Uterus (tissue), 2 donors: ENCODE measurements at regions not wholly inside any gene's neighbourhood (a gene's known extent, or its start where the extent isn't known, plus 50 kb on each side); places are given as distances from the start of the nearest gene placed in this dataset.

Experiments
- POLR2A ChIP-seq, 2 donors: fragments of 450-650 bp; IDR thresholded peaks; one replicate each; pipeline ENCODE4 v1.6.1; 2016; ENCODE audit warnings: antibody characterized with exemption in 2 of 2, mild to moderate bottlenecking in 1 of 2, moderate library complexity in 1 of 2
- TF ChIP-seq, protein P1 (sequence below), 4 experiments: fragments of 200-600 bp in 2 of 4; fragments of 450-650 bp in 2 of 4; sonication (generic) in 2 of 4; IDR thresholded peaks; one replicate each; pipeline ENCODE4 v1.5.1; 2016 to 2019; ENCODE audit warnings: antibody characterized with exemption in 4 of 4, mild to moderate bottlenecking in 2 of 4, moderate library complexity in 1 of 4

DNA sequence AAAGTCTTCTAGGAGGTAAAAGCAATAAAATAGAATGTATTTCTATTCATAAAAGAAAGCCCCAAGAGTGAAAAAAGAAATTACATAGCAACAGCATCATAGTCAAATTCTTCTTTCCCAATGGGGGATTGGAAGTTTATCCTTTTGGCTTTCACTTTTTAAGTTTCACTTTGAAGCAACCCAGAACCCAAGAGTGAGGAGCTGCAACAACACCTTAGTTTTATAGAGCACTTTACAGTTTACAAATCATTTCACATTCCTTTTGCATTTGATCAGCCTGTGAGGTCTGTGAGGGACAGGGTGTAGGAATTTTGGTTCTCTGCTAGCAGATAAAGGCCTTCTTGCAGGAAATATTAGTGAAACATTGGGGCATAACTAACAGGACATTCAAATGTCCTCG is 112.0 kb upstream of the NDP start:
- TF ChIP-seq, protein P1, sequence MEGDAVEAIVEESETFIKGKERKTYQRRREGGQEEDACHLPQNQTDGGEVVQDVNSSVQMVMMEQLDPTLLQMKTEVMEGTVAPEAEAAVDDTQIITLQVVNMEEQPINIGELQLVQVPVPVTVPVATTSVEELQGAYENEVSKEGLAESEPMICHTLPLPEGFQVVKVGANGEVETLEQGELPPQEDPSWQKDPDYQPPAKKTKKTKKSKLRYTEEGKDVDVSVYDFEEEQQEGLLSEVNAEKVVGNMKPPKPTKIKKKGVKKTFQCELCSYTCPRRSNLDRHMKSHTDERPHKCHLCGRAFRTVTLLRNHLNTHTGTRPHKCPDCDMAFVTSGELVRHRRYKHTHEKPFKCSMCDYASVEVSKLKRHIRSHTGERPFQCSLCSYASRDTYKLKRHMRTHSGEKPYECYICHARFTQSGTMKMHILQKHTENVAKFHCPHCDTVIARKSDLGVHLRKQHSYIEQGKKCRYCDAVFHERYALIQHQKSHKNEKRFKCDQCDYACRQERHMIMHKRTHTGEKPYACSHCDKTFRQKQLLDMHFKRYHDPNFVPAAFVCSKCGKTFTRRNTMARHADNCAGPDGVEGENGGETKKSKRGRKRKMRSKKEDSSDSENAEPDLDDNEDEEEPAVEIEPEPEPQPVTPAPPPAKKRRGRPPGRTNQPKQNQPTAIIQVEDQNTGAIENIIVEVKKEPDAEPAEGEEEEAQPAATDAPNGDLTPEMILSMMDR (IDR thresholded peaks at IDR 0.05) = no peak
- TF ChIP-seq POLR2A (IDR thresholded peaks at IDR 0.05) = no peak
